HG02588 (cell line): ENCODE measurements at regions not wholly inside any gene's neighbourhood (a gene's known extent, or its start where the extent isn't known, plus 50 kb on each side); places are given as distances from the start of the nearest gene placed in this dataset.
"Not testable (repeated sequence)": the region's sequence is repeated elsewhere in the genome, so short reads cannot be mapped to it uniquely, and the experiment has no call there.

Source experiments
- ATAC-seq: cut with Tn5 transposase; IDR thresholded peaks from one replicate; pipeline ENCODE4 v1.9.1; 2021; ENCODE audit warnings: mild to moderate bottlenecking, moderate library complexity; ENCODE audit not compliant: unreplicated experiment

GRCh38 chr2:16773080-16773713 is 107.6 kb upstream of the CYRIA start:
- ATAC-seq: peak; percentile 61

- ATAC-seq: no peak
Observed at GRCh38 chr2:16767789-16768476, 102.3 kb upstream of the CYRIA start.

- ATAC-seq: no peak
Observed at GRCh38 chr2:16765356-16765755, 99.7 kb upstream of the CYRIA start.

- ATAC-seq: no peak
Observed at GRCh38 chr2:16764487-16764886, 98.9 kb upstream of the CYRIA start.

GRCh38 chr2:16763493-16763899 is 97.9 kb upstream of the CYRIA start:
- ATAC-seq: no peak

- no peak for ATAC-seq
Observed at GRCh38 chr2:16763056-16763455, 97.4 kb upstream of the CYRIA start.

GRCh38 chr2:16760426-16760825 is 94.8 kb upstream of the CYRIA start:
- ATAC-seq: no peak

- ATAC-seq: peak; percentile 94
Observed at GRCh38 chr2:16756831-16757644, 91.4 kb upstream of the CYRIA start.

GRCh38 chr2:16755442-16755841 is 89.8 kb upstream of the CYRIA start:
- no peak for ATAC-seq

- ATAC-seq: not testable (repeated sequence)
Observed at GRCh38 chr2:16753025-16753424, 87.4 kb upstream of the CYRIA start.

- ATAC-seq: not testable (repeated sequence)
Observed at GRCh38 chr2:16750925-16751214, 85.2 kb upstream of the CYRIA start.

GRCh38 chr2:16750175-16750924 is 84.7 kb upstream of the CYRIA start:
- no peak for ATAC-seq

GRCh38 chr2:16748511-16749266 is 83.1 kb upstream of the CYRIA start:
- not testable (repeated sequence) for ATAC-seq

- ATAC-seq: no peak
Observed at GRCh38 chr2:16747689-16748088, 82.1 kb upstream of the CYRIA start.

- no peak for ATAC-seq
Observed at GRCh38 chr2:16747257-16747656, 81.6 kb upstream of the CYRIA start.

- no peak for ATAC-seq
Observed at GRCh38 chr2:16746833-16747232, 81.2 kb upstream of the CYRIA start.

- no peak for ATAC-seq
Observed at GRCh38 chr2:16746329-16746728, 80.7 kb upstream of the CYRIA start.

- ATAC-seq: no peak
Observed at GRCh38 chr2:16745466-16745865, 79.8 kb upstream of the CYRIA start.

GRCh38 chr2:16744521-16744920 is 78.9 kb upstream of the CYRIA start:
- no peak for ATAC-seq

- ATAC-seq: no peak
Observed at GRCh38 chr2:16742026-16742425, 76.4 kb upstream of the CYRIA start.

- no peak for ATAC-seq
Observed at GRCh38 chr2:16741498-16741897, 75.9 kb upstream of the CYRIA start.
